ENCODE measurements at regions not wholly inside any gene's neighbourhood (a gene's known extent, or its start where the extent isn't known, plus 50 kb on each side); places are given as distances from the start of the nearest gene placed in this dataset.

GRCh38 chr13:108575430-108575829 is 54.0 kb upstream of the MYO16 start:
- TF ChIP-seq RXRA (IDR thresholded peaks at IDR 0.05; ENCODE audit: borderline replicate concordance, low read depth): no peak
- no peak for TF ChIP-seq CTCF (IDR thresholded peaks at IDR 0.05)

Data from SK-N-SH (cell line).